ENCODE measurements at regions not wholly inside any gene's neighbourhood (a gene's known extent, or its start where the extent isn't known, plus 50 kb on each side); places are given as distances from the start of the nearest gene placed in this dataset.
"Not testable (repeated sequence)": the region's sequence is repeated elsewhere in the genome, so short reads cannot be mapped to it uniquely, and the experiment has no call there.

DNA sequence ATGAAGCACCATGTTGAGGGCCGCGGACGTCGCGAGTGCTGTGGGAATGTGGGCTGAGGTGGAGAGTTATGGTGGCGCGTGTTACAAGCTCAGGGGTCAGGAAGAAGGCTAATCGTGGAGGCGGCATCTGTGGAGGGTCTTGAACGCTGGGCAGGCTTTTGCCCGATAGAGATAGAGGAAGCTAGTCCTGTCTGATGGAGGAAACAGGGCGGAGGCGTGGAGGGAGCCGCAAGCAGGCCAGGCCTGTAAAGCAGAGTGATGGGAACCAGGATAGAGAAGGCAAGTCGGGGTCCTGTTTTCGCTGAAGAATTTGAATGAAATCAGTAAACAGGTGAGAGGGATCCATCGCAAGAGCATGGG lies 2654.3 kb upstream of the DEFB115 start:
- TF ChIP-seq OSR1 (CRISPR knock-in tag; IDR thresholded peaks at IDR 0.05); ZNF70 (CRISPR knock-in tag; IDR thresholded peaks at IDR 0.05); ZC3H10 (CRISPR knock-in tag; IDR thresholded peaks at IDR 0.05); TOX (CRISPR knock-in tag; IDR thresholded peaks at IDR 0.05; ENCODE audit: borderline replicate concordance); PPARA (CRISPR knock-in tag; IDR thresholded peaks at IDR 0.05; ENCODE audit: borderline replicate concordance); ZNF565 (CRISPR knock-in tag; conservative IDR thresholded peaks at IDR 0.05; ENCODE audit: low read depth); BACH2 (CRISPR knock-in tag; IDR thresholded peaks at IDR 0.05; ENCODE audit: borderline replicate concordance); ZFP3 (CRISPR knock-in tag; IDR thresholded peaks at IDR 0.05); ARNTL (CRISPR knock-in tag; IDR thresholded peaks at IDR 0.05; ENCODE audit: borderline replicate concordance, low read depth); ESRRG (CRISPR knock-in tag; IDR thresholded peaks at IDR 0.05): not testable (repeated sequence)
- TF ChIP-seq, protein P1, sequence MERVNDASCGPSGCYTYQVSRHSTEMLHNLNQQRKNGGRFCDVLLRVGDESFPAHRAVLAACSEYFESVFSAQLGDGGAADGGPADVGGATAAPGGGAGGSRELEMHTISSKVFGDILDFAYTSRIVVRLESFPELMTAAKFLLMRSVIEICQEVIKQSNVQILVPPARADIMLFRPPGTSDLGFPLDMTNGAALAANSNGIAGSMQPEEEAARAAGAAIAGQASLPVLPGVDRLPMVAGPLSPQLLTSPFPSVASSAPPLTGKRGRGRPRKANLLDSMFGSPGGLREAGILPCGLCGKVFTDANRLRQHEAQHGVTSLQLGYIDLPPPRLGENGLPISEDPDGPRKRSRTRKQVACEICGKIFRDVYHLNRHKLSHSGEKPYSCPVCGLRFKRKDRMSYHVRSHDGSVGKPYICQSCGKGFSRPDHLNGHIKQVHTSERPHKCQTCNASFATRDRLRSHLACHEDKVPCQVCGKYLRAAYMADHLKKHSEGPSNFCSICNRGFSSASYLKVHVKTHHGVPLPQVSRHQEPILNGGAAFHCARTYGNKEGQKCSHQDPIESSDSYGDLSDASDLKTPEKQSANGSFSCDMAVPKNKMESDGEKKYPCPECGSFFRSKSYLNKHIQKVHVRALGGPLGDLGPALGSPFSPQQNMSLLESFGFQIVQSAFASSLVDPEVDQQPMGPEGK (CRISPR knock-in tag; IDR thresholded peaks at IDR 0.05; ENCODE audit: borderline replicate concordance): not testable (repeated sequence)

Data from SK-N-SH treated with all-trans-retinoic acid at 6 μM for 48 hours (cell line).